GM21717 (cell line): ENCODE measurements at regions not wholly inside any gene's neighbourhood (a gene's known extent, or its start where the extent isn't known, plus 50 kb on each side); places are given as distances from the start of the nearest gene placed in this dataset.

Experiments used
- ATAC-seq: cut with Tn5 transposase; IDR thresholded peaks from one replicate; pipeline ENCODE4 v1.9.1; 2021; ENCODE audit warnings: mild to moderate bottlenecking, moderate library complexity; ENCODE audit not compliant: unreplicated experiment

DNA sequence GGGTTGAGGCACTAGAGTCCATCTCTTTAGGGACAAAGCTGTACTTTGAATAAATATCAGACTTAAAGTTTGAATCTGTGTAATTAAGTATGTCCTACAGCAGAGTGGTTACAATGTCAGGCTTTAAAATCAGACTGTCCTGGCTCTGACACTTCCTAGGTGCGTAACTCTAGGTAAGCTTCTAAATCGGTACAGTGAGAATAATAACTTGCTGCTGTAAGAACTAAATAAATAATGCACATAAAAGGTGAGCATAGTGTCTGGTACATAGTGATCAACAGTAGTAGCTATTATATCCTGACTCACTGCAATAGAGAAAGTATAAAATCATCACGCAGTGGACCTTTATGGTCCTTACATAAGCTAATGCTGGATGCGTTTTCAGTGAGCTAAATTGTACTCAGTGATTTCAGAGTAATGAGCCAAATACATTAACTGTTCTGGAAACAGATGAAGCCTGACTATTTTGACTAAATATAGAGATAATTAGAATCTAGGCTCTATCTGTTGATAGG is 72.2 kb upstream of the PDK4 start:
- no peak for ATAC-seq

DNA sequence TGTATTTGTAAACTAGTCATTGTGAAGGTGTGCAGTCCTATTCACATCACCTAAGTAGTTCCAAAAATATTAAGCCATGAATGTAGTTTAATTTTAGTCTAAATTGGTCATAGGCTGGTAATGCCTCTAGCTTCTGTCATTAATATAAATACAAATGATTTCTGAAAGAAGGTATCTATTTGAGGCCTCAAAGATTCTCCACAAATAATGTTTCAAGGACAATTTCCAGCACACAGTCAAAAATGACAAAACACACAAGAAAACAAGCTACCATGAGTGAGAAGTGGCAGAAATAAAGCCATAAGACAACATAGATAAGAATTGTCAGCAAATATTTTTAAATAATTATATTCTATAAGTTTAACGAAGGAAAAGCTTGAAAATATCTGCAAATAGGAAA is 66.7 kb upstream of the PDK4 start:
- no peak for ATAC-seq

DNA sequence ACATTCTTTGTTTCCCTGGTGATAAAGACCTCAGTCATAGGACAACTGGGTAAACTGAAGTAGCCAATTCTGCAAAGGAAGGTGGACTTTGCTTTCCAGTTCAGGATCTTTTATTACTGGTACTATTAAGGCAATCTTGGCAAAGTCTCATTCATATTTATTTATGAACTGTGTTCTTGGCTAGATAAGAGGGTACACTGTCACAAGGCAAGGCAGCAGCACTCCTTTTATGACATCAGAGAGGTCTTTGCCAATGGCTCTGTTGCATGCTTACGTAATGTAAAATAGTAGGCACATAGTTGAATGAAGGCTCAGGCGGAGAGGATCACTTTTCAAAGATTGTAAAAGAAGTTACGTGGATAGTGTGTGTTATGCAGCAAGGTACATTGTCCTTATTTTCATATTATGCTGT is 63.7 kb upstream of the PDK4 start:
- no peak for ATAC-seq

GRCh38 chr7:95658676-95659075 is 62.4 kb upstream of the PDK4 start:
- no peak for ATAC-seq

DNA sequence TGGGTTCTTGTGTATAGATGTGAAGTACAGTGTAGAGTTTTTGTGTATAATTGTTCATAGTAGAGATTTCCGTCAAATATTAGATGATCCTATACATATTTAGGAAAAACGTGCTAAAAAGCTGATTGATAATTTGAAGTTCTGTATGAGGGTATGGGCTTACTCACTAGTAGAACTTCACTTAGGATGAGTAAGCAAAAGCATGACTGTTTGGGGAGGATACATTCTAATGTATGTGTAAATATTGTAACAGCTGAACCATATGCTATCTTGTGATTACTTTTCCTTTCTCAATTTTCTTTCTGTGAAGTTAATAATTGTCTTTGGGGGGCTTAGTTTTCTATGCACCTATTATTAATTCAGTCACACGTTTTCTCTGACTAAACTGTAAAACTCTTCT is 53.2 kb upstream of the PDK4 start:
- no peak for ATAC-seq

GRCh38 chr7:95646350-95646749 is 50.0 kb upstream of the PDK4 start:
- no peak for ATAC-seq
